Skeletal muscle tissue (tissue), 3 donors: ENCODE measurements at regions not wholly inside any gene's neighbourhood (a gene's known extent, or its start where the extent isn't known, plus 50 kb on each side); places are given as distances from the start of the nearest gene placed in this dataset.

Experiments used
- H3K27ac ChIP-seq: one replicate; pipeline ENCODE4 v1.7.0; 2013; ENCODE audit warnings: mild to moderate bottlenecking, low read depth, low read length, inconsistent platforms
- H3K27me3 ChIP-seq, 3 donors: one replicate each; pipeline ENCODE4 v1.7.0; 2013; ENCODE audit warnings: low read length in 3 of 3; ENCODE audit not compliant: control insufficient read depth in 3 of 3, insufficient read depth in 3 of 3
- H3K36me3 ChIP-seq, 3 donors: one replicate each; pipeline ENCODE4 v1.7.0; 2013; ENCODE audit warnings: low read length in 3 of 3; ENCODE audit not compliant: control insufficient read depth in 3 of 3, insufficient read depth in 3 of 3
- H3K4me1 ChIP-seq, 3 donors: one replicate each; pipeline ENCODE4 v1.7.0; 2013; ENCODE audit warnings: low read length in 3 of 3, mild to moderate bottlenecking in 3 of 3; ENCODE audit not compliant: control insufficient read depth in 3 of 3, insufficient read depth in 3 of 3
- H3K4me3 ChIP-seq, 3 donors: one replicate each; pipeline ENCODE4 v1.7.0; 2013; ENCODE audit warnings: low read length in 3 of 3
- H3K9ac ChIP-seq, 3 donors: one replicate each; pipeline ENCODE4 v1.7.0; 2013; ENCODE audit warnings: low read length in 3 of 3, mild to moderate bottlenecking in 3 of 3, moderate library complexity in 2 of 3, low read depth in 1 of 3
- H3K9me3 ChIP-seq, 3 donors: one replicate each; pipeline ENCODE4 v1.7.0; 2013; ENCODE audit warnings: low read length in 3 of 3; ENCODE audit not compliant: control insufficient read depth in 3 of 3
- donor health status: Osteomylitis.

DNA sequence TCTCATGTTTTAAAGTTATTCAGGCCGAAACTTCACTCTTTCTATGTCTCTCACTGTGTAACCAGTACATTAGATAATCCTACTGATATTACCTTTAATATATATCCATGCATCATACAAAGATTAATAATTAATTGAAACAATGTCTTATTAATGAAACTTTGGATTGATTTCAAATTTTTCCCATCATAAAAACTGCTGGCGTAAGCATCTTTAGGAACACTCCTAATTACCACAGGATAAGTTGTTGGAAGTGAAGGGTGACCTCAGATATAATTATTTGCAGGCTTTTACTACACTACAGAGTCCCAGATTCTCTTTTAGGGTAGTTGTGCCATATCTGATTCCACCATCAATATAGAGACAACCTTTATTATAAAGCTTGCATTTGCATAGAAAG, 181.3 kb upstream of the SFRP2 start:
- H3K9me3 ChIP-seq = peaks cover 0 to 2% (median 0%) of the 10 kb centered on the region in 3 donors
- H3K36me3 ChIP-seq = no peaks in the 10 kb centered on the region
- H3K9ac ChIP-seq = no peak overlapping the region
- H3K27me3 ChIP-seq = no peaks in the 10 kb centered on the region
- H3K4me1 ChIP-seq = no peaks in the 10 kb centered on the region
- no peak overlapping the region for H3K27ac ChIP-seq
- H3K4me3 ChIP-seq = no peak overlapping the region

DNA sequence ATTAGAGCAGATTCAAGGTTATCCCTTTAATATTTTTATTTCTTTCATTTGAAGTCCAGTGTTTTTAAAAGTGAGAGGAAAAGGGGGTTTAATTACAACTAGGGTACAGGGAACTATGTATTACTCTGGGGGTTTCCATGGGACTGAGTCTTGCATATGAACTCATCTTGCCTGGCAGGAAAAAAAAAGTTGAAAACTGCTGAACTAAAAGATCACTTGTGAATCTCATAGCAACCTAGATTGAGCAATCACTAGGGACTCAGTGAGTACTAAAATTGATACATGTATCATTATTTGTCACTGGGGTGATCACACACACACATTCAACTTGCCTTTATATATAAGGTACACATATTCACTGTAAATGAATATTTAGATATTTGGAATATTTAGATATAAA, 180.7 kb upstream of the SFRP2 start:
- H3K27ac ChIP-seq = no peak overlapping the region
- no peaks in the 10 kb centered on the region for H3K27me3 ChIP-seq
- H3K36me3 ChIP-seq = no peaks in the 10 kb centered on the region
- H3K9me3 ChIP-seq = peaks cover 0 to 2% (median 0%) of the 10 kb centered on the region in 3 donors
- no peak overlapping the region for H3K9ac ChIP-seq
- H3K4me3 ChIP-seq = no peak overlapping the region
- no peaks in the 10 kb centered on the region for H3K4me1 ChIP-seq

DNA sequence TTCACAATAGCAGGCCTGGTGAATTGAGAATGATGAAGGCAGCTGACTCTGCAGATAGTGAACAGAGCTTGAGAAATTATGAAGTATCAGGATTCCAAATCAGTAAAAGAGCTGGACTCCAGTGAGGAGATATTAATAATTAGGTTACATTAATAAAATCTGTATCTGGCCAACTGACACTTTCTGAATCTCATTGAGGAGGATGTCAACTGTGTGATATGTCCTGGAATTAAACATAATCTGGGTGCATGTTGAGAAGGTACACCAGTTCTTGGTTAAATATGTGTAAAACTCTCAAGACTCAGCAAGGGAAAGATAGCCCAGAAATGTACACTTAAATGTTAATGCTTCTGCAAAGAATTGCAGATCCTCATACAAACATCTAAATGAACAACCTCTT, 177.8 kb upstream of the SFRP2 start:
- Histone ChIP-seq H3K9me3 (no peaks in the 10 kb centered on the region), H3K27ac (no peak overlapping the region), H3K4me3 (no peak overlapping the region), H3K36me3 (no peaks in the 10 kb centered on the region), H3K4me1 (no peaks in the 10 kb centered on the region), H3K27me3 (no peaks in the 10 kb centered on the region), H3K9ac (no peak overlapping the region)

DNA sequence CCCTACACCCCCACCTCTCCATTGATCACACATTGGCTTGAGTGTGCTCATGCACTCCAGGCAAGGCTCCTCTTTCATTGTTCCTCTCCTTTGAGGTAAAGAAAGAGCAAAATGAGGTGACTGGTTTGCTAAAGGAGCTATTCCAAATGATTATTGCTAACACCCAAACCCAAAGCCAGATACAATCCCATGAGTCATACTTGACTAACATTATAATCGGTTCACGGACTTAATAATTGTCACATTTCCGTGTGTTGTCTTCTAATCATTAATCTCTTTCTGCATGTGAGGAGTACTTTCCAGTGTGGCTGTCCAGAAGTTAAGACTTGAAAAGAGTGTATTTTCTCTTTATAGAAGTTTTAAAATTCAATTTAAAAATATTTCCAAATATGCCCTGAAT, 174.3 kb upstream of the SFRP2 start:
- Histone ChIP-seq H3K4me1 (no peaks in the 10 kb centered on the region), H3K4me3 (no peak overlapping the region), H3K27me3 (no peaks in the 10 kb centered on the region)

DNA sequence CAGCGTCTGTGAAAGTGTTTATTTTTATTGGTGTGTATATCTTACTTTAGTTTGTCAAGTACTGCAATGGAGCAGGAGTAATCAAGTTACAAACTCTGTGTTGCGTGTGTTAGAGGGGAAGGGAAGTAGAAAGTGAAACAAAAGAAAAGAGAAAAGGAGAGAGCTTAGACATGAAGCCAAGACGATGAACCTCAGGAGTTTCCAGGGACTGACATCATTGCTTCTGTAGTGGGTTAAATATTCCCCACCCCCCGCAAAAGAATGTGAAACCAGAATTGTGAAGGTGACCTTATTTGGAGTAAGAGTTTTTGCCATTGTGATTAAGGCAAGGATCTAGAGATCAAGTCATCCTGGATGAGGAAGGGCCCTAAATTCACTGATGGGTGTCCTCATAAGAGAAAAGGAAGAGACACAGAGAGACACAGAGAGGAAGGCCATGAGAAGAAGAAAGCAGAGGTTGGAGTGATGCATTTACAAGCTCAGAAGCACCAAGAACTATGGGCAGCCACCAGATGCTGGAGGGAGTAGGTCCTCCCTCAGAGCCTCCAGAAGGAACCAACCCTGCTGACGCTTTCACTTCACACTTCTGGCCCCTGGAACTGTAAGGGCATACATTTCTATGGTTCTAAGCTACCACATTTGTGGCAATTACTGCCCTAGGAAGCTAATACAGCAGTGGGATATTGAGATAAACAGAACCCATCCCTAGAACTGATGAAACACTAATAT, 173.6 kb upstream of the SFRP2 start:
- Histone ChIP-seq H3K4me1 (no peaks in the 10 kb centered on the region), H3K27ac (no peak overlapping the region), H3K9me3 (no peaks in the 10 kb centered on the region), H3K36me3 (no peaks in the 10 kb centered on the region), H3K4me3 (no peak overlapping the region), H3K27me3 (no peaks in the 10 kb centered on the region), H3K9ac (no peak overlapping the region)

More for the DNA sequence above, 174.3 kb upstream of the SFRP2 start:
- H3K36me3 ChIP-seq = no peaks in the 10 kb centered on the region
- no peak overlapping the region for H3K9ac ChIP-seq
- no peak overlapping the region for H3K27ac ChIP-seq
- no peaks in the 10 kb centered on the region for H3K9me3 ChIP-seq

DNA sequence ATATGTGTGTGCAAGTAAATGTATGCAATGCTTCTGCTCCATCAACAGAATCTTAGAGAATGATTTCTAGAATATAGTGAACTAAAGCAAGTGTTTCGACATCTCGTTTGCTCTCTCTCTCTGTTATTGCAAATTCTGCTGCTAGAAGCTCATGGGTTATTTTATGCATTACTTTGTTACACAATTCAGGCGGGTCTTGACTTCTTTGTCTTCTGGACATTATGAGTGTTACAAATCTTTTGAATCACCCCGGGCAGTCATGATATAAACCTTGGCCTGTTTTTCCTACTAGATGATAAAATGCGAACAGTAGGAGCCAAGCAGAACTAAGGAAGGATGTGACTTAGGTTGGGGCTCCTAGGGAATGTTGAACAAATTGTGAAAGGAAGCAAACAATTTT, 166.4 kb upstream of the SFRP2 start:
- Histone ChIP-seq H3K4me1 (no peaks in the 10 kb centered on the region), H3K36me3 (no peaks in the 10 kb centered on the region), H3K9ac (no peak overlapping the region), H3K9me3 (no peaks in the 10 kb centered on the region), H3K4me3 (no peak overlapping the region), H3K27ac (no peak overlapping the region), H3K27me3 (no peaks in the 10 kb centered on the region)

DNA sequence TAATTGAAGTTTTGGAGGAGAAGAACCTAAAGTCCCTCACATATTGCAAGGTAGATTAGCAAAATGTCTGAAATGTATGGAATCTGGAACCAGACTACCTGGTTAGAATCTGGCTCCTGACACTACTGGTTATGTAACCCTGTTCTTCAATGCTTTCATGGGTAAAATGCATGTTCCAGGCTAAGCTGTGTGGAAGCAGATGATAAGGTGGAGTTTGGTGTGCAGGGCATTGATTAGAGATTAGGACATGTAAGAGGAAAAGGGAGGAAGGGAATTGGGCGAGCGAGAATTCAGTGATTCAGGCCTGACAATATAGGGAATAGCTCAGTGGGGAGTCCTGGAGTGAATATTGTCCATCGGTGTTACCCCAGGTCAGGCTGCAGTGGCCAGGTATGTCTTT, 165.8 kb upstream of the SFRP2 start:
- no peak overlapping the region for H3K4me3 ChIP-seq
- H3K36me3 ChIP-seq = no peaks in the 10 kb centered on the region
- no peaks in the 10 kb centered on the region for H3K27me3 ChIP-seq
- H3K9ac ChIP-seq = no peak overlapping the region
- no peaks in the 10 kb centered on the region for H3K9me3 ChIP-seq
- H3K27ac ChIP-seq = no peak overlapping the region
- H3K4me1 ChIP-seq = no peaks in the 10 kb centered on the region

DNA sequence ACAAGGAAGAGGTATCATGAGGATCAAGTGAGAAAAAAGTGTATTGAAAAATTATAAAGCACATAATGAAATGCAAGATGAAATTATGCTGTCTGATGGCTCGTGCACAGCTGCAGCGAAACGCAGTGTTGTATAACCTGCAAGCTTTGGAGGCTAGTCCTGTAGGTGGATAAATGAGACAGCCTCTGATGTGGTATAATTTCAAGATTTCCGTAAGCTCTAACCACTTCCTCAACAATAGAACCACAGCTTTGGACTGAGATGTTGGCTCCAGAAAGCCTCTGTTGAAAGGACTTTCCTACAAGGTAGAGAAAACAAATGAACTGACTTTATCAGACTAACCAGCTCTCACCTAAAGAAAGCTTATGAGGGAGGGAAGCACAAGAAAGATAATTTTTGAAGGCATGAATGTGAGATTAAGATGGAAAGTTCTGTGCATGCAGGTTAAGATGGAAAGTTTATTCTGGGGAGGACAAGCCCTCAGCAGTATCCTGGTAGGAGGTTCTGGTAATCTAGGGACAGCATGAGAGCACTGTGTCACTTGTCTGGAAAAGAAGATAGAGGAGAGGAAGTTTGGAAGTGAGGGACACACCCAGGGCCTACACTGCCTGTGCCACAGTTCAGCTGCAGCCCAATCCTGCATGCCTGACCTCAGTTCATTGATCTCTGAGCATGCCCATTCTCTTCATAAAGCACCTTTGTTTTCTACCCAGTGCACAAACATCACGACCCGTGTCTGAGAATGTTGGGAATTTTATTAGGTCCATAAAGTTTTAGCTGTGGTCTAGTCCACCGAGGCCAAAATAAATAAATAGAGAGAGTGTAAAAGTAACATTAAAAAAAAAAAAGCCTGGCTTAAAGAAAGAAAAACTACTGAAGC, 161.5 kb upstream of the SFRP2 start:
- Histone ChIP-seq H3K9me3 (peaks cover 0 to 3% (median 0%) of the 10 kb centered on the region in 3 donors), H3K36me3 (no peaks in the 10 kb centered on the region), H3K27me3 (no peaks in the 10 kb centered on the region), H3K9ac (no peak overlapping the region), H3K4me3 (no peak overlapping the region), H3K27ac (no peak overlapping the region), H3K4me1 (no peaks in the 10 kb centered on the region)

DNA sequence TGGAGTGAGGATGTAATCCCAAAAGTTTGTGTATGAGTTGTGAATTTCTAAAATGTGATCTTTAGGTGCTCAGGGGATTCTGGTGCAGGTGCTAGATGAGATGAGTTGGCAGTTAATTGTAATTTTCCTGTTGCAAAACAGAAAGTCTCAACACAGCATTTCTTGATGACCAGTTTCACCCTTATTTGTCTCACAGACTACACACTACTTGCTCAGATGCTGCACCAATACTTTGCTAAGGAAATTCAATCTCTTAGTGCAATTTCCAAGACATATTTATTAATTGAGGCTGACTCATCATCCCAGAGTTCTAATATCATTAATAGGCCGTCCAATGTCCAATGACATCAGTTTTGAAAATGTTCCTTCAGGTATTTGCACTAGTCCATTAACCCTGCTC, 159.2 kb upstream of the SFRP2 start:
- H3K9ac ChIP-seq = no peak overlapping the region
- H3K4me1 ChIP-seq = no peaks in the 10 kb centered on the region
- H3K27me3 ChIP-seq = no peaks in the 10 kb centered on the region
- peaks cover 0 to 3% (median 0%) of the 10 kb centered on the region in 3 donors for H3K9me3 ChIP-seq
- no peaks in the 10 kb centered on the region for H3K36me3 ChIP-seq
- no peak overlapping the region for H3K4me3 ChIP-seq
- H3K27ac ChIP-seq = no peak overlapping the region

DNA sequence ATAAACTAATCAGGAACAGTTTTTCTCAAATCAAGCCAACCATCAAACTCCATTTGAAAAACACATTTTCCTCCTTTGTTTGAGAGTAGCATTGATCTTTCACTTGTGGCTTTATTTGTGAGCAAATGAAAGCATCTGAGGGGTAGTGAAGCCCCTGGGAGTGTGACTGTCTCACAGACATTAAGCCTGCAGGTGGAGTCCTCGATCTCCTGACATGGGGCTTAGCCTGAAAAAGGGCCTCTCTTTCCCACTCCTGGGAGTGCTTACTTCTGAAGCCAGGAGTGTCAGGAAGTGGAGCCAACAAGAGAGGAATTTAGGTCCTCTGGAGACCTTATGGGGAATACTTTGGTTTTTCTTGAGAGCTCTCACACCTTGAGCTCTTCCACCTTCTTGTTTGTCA, 158.2 kb upstream of the SFRP2 start:
- Histone ChIP-seq H3K27ac (no peak overlapping the region), H3K4me3 (no peak overlapping the region), H3K9ac (no peak overlapping the region), H3K27me3 (no peaks in the 10 kb centered on the region), H3K9me3 (peaks cover 0 to 3% (median 0%) of the 10 kb centered on the region in 3 donors), H3K4me1 (no peaks in the 10 kb centered on the region), H3K36me3 (no peaks in the 10 kb centered on the region)
